GM19035 (cell line): ENCODE measurements at regions not wholly inside any gene's neighbourhood (a gene's known extent, or its start where the extent isn't known, plus 50 kb on each side); places are given as distances from the start of the nearest gene placed in this dataset.

Experiments used
- ATAC-seq: cut with Tn5 transposase; IDR thresholded peaks from one replicate; pipeline ENCODE4 v1.9.1; 2021; ENCODE audit not compliant: unreplicated experiment

DNA sequence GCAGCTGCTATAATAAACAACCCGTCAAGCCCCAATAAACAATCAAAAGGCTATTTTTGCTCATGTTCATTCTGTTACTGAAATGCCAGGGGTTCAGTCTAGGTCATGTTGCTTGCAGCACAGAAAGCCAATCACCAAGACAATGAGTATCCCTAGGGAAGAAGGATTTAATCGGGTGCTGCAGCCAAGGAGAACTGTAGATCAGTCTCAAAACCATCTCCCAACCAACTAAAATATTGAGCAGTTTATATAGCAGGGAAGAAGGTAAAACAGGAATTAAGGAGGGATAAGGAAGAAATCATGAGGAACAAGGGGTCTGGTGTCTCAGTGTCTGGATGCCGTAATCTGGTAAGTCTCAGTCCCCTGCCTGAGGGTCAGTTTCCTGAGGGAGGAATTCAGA is 169.5 kb downstream of the BLID start:
- ATAC-seq: no peak

DNA sequence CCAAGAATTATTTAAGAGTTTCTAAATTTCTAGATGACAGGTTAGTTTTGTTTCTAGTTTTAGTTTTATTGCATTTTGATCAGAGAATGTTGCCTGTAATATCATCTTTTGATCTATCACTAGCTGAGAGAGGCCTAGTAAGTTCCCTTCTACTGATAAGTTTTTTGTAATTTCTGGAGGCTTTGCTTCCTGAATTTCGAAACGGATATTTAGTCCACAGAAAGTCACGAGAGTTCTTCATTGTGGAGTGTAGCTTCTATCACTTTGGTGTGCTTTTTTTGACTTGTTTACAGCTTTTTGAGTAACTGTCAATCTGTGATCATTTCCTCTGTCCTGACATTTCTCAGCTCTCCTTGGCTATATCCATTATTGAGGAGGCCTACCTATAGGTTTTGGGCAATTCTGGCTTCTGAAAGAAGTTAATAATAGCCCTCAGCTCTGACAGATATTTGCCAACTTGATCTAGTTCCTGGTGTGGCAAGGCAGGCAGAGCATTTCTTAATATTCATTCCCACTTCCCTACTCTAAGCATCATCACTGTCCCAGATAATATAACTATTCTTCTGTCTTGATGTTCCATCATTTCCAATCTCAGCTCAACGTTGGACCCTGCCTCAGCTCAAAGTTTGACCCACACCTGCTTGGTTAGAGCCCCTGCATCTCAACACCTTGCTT is 171.3 kb downstream of the BLID start:
- no peak for ATAC-seq

DNA sequence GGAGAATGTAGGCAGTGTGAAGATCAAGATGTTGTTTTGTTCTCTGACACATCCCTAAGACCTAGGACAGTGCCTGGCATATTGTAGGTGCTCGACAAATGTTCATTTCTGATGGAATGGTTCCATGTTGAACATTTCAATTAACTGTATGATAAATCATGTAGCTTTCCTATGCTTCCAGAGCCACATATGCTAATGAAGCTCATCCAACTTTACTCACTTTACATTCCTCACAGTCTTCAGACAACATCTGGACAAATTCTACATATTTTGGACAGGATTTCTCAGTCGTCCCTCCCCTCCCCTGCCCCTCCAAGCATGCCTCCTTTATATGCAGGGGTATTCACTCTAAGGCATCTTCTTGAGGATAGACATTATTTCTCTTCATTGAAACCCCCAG is 177.9 kb downstream of the BLID start:
- ATAC-seq: no peak

DNA sequence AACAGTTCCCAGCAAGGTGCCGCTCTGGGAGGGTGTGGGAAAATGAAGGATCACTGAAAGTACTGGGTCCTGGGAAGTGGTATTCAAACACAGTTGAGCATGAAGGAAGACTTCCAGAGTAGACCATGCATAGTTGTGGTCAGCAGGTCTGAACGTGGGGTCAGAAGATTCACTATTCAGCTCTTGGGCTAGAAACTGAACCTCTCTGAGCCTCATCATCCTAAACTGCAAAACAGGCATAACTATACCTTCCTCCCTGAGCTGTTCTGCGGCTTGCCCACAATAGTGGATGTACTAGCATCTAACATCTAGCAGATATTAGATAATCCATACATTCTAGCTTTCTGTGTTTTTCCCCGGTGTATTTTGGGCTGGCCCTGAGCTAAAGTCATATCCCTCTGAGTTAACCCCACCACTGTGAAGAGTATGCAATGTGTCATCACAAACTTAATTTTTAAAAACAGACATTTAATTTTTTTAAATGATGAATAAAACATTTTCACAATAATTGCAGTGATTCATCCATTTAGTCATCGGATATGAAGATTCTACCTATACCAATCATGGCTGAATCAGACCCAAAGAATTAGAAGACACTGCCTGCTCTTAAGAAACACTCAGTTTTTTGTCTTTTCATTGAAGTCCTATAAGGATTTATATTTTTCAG is 179.1 kb downstream of the BLID start:
- no peak for ATAC-seq

GRCh38 chr11:121936370-121936769 is 179.6 kb downstream of the BLID start:
- no peak for ATAC-seq

DNA sequence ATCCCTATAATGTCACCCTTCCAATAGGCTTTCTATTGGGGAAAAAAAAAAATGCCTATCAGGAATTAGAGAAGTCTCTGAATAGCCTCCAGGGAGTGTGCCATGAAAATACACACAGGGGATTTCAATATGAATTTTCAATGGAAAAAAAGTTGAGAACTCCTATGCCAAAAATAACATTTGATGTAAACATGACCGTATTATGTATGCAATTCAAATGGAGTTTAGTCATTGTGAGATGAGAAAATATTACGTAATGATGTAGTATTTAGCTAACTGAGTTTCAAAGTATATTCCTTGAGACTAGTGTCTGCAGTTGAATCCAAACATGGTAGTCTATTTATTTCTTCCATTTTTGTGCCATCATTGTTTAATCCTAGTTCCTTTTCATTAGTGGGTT is 182.3 kb downstream of the BLID start:
- no peak for ATAC-seq

- ATAC-seq: no peak
Observed at GRCh38 chr11:121933294-121933693, 182.7 kb downstream of the BLID start.

DNA sequence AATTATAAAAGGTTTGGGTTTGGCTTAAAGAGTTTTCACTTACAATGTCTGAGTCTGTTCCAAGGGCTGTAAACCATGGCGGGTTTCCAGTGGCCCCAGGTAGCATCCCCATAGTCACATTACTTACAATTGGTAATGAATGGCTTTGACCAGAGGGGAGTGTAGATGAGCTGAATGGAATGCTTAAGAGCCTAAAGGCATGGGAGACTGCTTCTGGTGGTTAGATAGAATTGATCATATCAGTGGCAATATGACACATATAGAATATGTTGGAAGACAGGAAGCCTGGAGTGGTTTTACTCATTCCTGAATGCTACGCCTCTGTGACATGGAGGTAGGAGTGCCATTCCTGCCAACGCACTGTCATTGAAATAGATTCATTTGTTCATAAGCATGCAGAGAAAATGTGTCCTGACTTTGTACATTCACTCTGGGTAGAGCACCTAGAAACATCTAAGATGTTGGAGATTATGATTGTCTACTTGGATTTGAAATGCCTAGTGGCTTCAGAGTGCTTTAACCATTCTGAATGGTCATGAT is 183.3 kb downstream of the BLID start:
- ATAC-seq: no peak

DNA sequence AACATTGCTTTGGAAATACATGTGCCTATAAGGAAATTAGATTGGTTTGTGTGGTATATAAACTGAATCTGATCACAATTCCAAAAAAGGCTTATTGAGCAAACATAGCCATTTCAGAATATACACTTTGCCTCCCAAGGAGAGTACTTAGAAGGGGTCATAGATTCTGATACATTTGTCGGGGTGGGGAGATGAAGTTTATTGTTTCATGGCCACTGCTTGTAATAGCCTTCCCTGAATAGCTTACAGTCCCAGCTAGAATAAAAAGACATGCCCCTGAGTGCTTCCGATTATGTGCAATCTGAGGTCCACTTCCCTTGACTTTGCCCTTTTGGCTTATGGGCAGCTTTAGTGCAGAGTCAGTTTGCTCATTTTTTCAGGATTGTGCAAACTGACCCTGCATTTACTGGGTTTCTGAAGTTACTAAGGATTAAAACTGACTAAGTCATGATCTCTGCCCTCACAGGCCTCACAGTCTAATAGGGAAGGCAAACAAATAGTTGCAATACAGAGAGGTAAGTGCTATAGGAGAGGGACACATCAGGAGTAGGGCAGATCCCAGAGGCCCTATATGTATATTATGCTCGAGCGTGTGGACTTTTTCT is 184.2 kb downstream of the BLID start:
- ATAC-seq: no peak

- no peak for ATAC-seq
Observed at GRCh38 chr11:121931121-121931520, 184.9 kb downstream of the BLID start.

GRCh38 chr11:121930004-121930965 is 185.7 kb downstream of the BLID start:
- peak; percentile 67 for ATAC-seq

DNA sequence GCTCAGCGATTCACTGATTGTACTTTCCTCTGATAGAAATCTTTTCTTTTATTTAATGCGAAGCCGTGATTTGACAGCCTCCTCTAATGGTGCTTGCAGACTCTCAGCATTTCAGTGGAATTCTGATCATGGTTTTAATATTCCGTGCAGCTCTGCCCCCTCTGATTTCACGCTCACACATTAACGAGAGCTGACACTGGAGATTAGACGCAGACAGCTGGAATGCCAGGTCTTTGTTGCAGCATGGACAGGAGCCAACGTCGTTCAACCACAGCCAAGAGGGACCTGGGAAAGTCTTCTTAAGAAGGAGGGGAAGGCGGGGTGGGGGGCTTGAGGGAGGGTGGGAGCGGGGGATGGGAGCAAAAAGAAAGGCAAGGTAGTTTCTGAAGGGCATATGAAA is 186.4 kb downstream of the BLID start:
- ATAC-seq: no peak

DNA sequence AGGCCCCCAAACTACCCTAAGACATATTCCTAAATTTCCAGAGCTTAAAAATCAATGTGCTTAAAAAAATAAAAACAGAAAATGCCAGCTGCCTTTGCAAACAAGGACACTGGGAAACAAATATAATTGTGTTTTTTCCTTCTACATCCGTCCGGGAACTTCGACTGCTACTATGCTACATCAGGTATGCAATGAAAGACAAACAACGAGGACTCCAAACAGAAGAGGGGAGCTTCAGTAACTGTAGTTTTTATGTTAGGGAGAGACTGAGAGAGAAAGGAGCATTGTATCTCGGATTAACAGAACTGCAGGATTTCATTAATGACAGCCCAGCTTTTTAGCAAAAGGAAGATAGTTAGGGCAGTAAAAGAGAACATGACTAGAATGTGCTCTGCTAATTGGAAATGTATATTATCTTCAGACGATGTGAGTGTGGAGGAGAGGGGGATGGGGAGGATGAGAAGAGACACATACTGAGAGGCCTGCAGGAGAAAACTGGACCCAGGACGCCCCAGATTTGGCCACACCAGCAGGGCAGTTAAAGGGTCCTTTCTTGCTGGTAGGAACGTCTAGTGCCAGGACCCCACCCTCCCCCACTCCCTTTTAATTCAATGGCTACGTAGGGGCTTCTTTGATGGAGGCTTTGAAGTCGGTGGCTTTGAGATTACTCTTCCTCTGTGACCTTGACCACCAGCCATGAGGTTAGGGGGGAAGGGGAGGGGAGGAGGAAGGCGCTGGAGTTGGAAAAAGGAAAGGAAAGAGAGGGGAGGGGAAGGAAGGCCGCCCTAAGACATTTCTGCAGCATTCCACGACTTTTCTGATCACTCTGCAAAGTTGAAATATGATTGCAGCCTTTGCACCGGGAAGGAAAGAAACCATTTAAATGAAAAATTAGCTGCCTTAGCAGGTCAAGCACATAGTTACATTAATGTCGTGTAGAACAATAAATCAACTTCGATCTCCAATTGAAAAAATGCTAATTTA is 187.1 kb downstream of the BLID start:
- ATAC-seq: no peak

GRCh38 chr11:121927789-121928188 is 188.2 kb downstream of the BLID start:
- ATAC-seq: no peak

GRCh38 chr11:121927097-121927785 is 188.8 kb downstream of the BLID start:
- ATAC-seq: no peak

DNA sequence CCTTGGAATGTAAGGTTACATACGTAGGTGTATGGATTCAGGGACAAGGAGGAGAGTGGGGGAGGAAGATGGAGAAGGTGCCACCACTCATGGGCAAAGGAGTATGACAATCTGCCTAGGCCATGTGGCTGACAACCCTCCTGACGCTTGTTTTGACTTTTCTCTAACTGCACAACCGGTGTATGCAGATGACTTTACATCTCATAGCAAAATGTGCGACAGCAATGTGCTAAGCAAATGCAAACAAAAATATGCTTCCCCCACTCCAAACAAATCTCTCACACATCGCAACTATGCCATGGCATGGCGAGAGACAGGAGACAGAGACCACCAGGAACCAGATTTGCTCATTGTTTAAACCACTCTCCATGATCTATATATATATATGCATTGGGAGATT is 191.8 kb downstream of the BLID start:
- no peak for ATAC-seq

DNA sequence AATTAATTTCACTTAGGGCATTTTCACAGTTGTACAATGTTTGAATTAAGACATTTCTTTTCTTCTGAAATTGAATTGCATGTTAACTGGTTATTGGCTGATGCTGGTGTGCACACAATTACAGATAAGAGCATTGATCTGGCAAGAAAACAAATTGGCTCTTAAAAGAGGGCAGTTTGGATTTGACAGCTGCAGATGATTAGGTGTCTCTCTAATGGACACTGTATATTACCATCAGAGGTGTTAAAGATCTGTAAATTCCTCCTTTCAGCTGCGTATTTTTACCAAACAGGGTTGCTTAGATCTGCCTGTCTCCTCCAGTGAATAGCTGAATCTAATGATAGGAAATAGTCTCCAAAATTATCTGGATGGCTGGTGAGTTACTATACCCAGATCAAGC is 198.5 kb downstream of the BLID start:
- ATAC-seq: no peak

DNA sequence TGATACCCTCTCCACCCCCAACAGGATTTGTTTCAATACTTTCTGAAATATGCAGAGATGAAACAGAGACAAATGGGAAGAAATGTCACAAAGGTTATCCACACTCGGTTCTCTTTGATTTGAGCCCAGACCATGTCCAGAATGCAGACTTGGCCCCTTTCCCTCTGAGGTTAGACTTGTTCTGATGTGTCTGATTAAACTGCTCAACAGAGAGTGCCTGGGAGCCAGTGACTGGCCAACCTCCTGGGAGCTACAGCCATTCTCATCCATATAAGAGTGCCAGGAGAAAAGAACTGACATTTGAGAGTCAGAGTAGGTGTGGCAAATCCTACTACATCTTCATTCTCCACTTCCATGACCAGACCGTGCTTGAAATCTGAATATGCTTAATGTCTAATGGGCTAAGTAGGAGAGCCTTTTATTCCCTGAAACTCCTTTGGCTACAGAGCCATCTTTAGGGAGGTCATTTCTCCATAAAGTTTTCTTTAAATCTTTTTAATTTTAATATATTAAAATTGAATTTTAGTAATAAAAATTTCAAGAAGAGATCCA is 201.4 kb downstream of the BLID start:
- ATAC-seq: no peak

GRCh38 chr11:121909596-121909995 is 206.4 kb downstream of the BLID start:
- no peak for ATAC-seq
